ENCODE measurements at regions not wholly inside any gene's neighbourhood (a gene's known extent, or its start where the extent isn't known, plus 50 kb on each side); places are given as distances from the start of the nearest gene placed in this dataset.

GRCh38 chr20:59378966-59379365 lies 78.6 kb downstream of the EDN3 start:
- no peak for TF ChIP-seq CTCF (conservative IDR thresholded peaks at IDR 0.05; ENCODE audit: low read depth, low read length)
- H3K27me3 ChIP-seq (ENCODE audit: insufficient read depth, low read depth) = peaks cover 14% of the 10 kb centered on the region; the same call in 1 of the 2 replicates

GRCh38 chr20:59381689-59382088 lies 81.3 kb downstream of the EDN3 start:
- Histone ChIP-seq H3K9ac (no peak overlapping the region), H3K79me2 (ENCODE audit: insufficient read depth, low read depth) (no peaks in the 10 kb centered on the region), H3K4me3 (IDR thresholded peaks at IDR 0.05; ENCODE audit: insufficient read depth, low read depth, low read length) (no peak overlapping the region), H2AFZ (ENCODE audit: low read depth) (no peak overlapping the region), H3K4me1 (ENCODE audit: low read depth, poor library complexity, severe bottlenecking) (no peaks in the 10 kb centered on the region), H4K20me1 (ENCODE audit: insufficient read depth) (no peaks in the 10 kb centered on the region), H3K4me2 (no peak overlapping the region), H3K27me3 (ENCODE audit: insufficient read depth, low read depth) (peaks cover 14% of the 10 kb centered on the region; the same call in 1 of the 2 replicates), H3K36me3 (ENCODE audit: insufficient read depth) (no peaks in the 10 kb centered on the region), H3K27ac (no peak overlapping the region)
- TF ChIP-seq CTCF (conservative IDR thresholded peaks at IDR 0.05; ENCODE audit: low read depth, low read length) = no peak

More at GRCh38 chr20:59378966-59379365, 78.6 kb downstream of the EDN3 start:
- H2AFZ ChIP-seq (ENCODE audit: low read depth) = no peak overlapping the region
- no peaks in the 10 kb centered on the region for H3K79me2 ChIP-seq (ENCODE audit: insufficient read depth, low read depth)
- H4K20me1 ChIP-seq (ENCODE audit: insufficient read depth) = no peaks in the 10 kb centered on the region
- no peaks in the 10 kb centered on the region for H3K36me3 ChIP-seq (ENCODE audit: insufficient read depth)
- no peak overlapping the region for H3K4me3 ChIP-seq (IDR thresholded peaks at IDR 0.05; ENCODE audit: insufficient read depth, low read depth, low read length)
- H3K4me1 ChIP-seq (ENCODE audit: low read depth, poor library complexity, severe bottlenecking) = no peaks in the 10 kb centered on the region
- no peak overlapping the region for H3K27ac ChIP-seq
- no peak overlapping the region for H3K4me2 ChIP-seq
- H3K9ac ChIP-seq = no peak overlapping the region

- no peak for TF ChIP-seq CTCF (conservative IDR thresholded peaks at IDR 0.05; ENCODE audit: low read depth, low read length)
- no peaks in the 10 kb centered on the region for H3K79me2 ChIP-seq (ENCODE audit: insufficient read depth, low read depth)
- H3K9ac ChIP-seq = no peak overlapping the region
- H3K4me3 ChIP-seq (IDR thresholded peaks at IDR 0.05; ENCODE audit: insufficient read depth, low read depth, low read length) = no peak overlapping the region
- peaks cover 14% of the 10 kb centered on the region; the same call in 1 of the 2 replicates for H3K27me3 ChIP-seq (ENCODE audit: insufficient read depth, low read depth)
- H3K27ac ChIP-seq = no peak overlapping the region
- no peaks in the 10 kb centered on the region for H3K36me3 ChIP-seq (ENCODE audit: insufficient read depth)
- no peak overlapping the region for H2AFZ ChIP-seq (ENCODE audit: low read depth)
- H4K20me1 ChIP-seq (ENCODE audit: insufficient read depth) = no peaks in the 10 kb centered on the region
- no peak overlapping the region for H3K4me2 ChIP-seq
- no peaks in the 10 kb centered on the region for H3K4me1 ChIP-seq (ENCODE audit: low read depth, poor library complexity, severe bottlenecking)
These were observed 81.8 kb downstream of the EDN3 start for GRCh38 chr20:59382157-59382725.

GRCh38 chr20:59382907-59383306 lies 82.5 kb downstream of the EDN3 start:
- no peaks in the 10 kb centered on the region for H3K79me2 ChIP-seq (ENCODE audit: insufficient read depth, low read depth)
- no peaks in the 10 kb centered on the region for H3K36me3 ChIP-seq (ENCODE audit: insufficient read depth)
- TF ChIP-seq CTCF (conservative IDR thresholded peaks at IDR 0.05; ENCODE audit: low read depth, low read length) = no peak
- H3K4me3 ChIP-seq (IDR thresholded peaks at IDR 0.05; ENCODE audit: insufficient read depth, low read depth, low read length) = no peak overlapping the region
- no peaks in the 10 kb centered on the region for H3K4me1 ChIP-seq (ENCODE audit: low read depth, poor library complexity, severe bottlenecking)
- no peak overlapping the region for H3K9ac ChIP-seq
- H3K4me2 ChIP-seq = no peak overlapping the region
- no peaks in the 10 kb centered on the region for H4K20me1 ChIP-seq (ENCODE audit: insufficient read depth)
- no peak overlapping the region for H2AFZ ChIP-seq (ENCODE audit: low read depth)
- H3K27me3 ChIP-seq (ENCODE audit: insufficient read depth, low read depth) = peaks cover 14% of the 10 kb centered on the region; the same call in 1 of the 2 replicates
- no peak overlapping the region for H3K27ac ChIP-seq

Data from KMS-11 (cell line).